Fibroblast of skin of right biceps (primary cell): ENCODE measurements at regions not wholly inside any gene's neighbourhood (a gene's known extent, or its start where the extent isn't known, plus 50 kb on each side); places are given as distances from the start of the nearest gene placed in this dataset.
"Not testable (repeated sequence)": the region's sequence is repeated elsewhere in the genome, so short reads cannot be mapped to it uniquely, and the experiment has no call there.

Source experiments
- DNase-seq: peaks from one replicate; pipeline ENCODE4 v3.0.0-alpha.2; 2013

GRCh38 chr3:152102410-152102809 is 166.3 kb upstream of the MBNL1 start:
- DNase-seq: no peak

- DNase-seq: no peak
Observed at GRCh38 chr3:152103257-152103656, 165.5 kb upstream of the MBNL1 start.

- DNase-seq: no peak
Observed at GRCh38 chr3:152104847-152105415, 163.8 kb upstream of the MBNL1 start.

GRCh38 chr3:152105446-152105845 is 163.3 kb upstream of the MBNL1 start:
- peak; percentile 21 for DNase-seq

- DNase-seq: no peak
Observed at GRCh38 chr3:152109038-152109437, 159.7 kb upstream of the MBNL1 start.

- peak; percentile 46 for DNase-seq
Observed at GRCh38 chr3:152113413-152113812, 155.3 kb upstream of the MBNL1 start.

GRCh38 chr3:152113992-152114651 is 154.6 kb upstream of the MBNL1 start:
- DNase-seq: peak; percentile 16

- peak; percentile 56 for DNase-seq
Observed at GRCh38 chr3:152120601-152121269, 148.0 kb upstream of the MBNL1 start.

GRCh38 chr3:152121270-152121636 is 147.5 kb upstream of the MBNL1 start:
- DNase-seq: peak; percentile 93

- no peak for DNase-seq
Observed at GRCh38 chr3:152122851-152123250, 145.9 kb upstream of the MBNL1 start.

GRCh38 chr3:152123457-152123856 is 145.3 kb upstream of the MBNL1 start:
- DNase-seq: no peak

- peak; percentile 90 for DNase-seq
Observed at GRCh38 chr3:152126260-152126659, 142.5 kb upstream of the MBNL1 start.

GRCh38 chr3:152127058-152127457 is 141.7 kb upstream of the MBNL1 start:
- peak; percentile 57 for DNase-seq

- peak; percentile 74 for DNase-seq
Observed at GRCh38 chr3:152128356-152128755, 140.4 kb upstream of the MBNL1 start.

- DNase-seq: no peak
Observed at GRCh38 chr3:152139651-152140050, 129.1 kb upstream of the MBNL1 start.

- DNase-seq: no peak
Observed at GRCh38 chr3:152146461-152146860, 122.3 kb upstream of the MBNL1 start.

- DNase-seq: no peak
Observed at GRCh38 chr3:152147748-152148147, 121.0 kb upstream of the MBNL1 start.

- no peak for DNase-seq
Observed at GRCh38 chr3:152148579-152148978, 120.2 kb upstream of the MBNL1 start.

GRCh38 chr3:152149832-152150231 is 118.9 kb upstream of the MBNL1 start:
- peak; percentile 57 for DNase-seq

GRCh38 chr3:152151216-152151876 is 117.4 kb upstream of the MBNL1 start:
- no peak for DNase-seq

GRCh38 chr3:152151877-152152765 is 116.6 kb upstream of the MBNL1 start:
- DNase-seq: not testable (repeated sequence)

- not testable (repeated sequence) for DNase-seq
Observed at GRCh38 chr3:152153115-152153514, 115.6 kb upstream of the MBNL1 start.
